DND-41 (cell line): ENCODE measurements at regions not wholly inside any gene's neighbourhood (a gene's known extent, or its start where the extent isn't known, plus 50 kb on each side); places are given as distances from the start of the nearest gene placed in this dataset.

Experiments
- CTCF ChIP-seq: IDR thresholded peaks from 2 replicates; pipeline ENCODE4 v1.5.1; 2012; ENCODE audit warnings: borderline replicate concordance, low read length, moderate library complexity, mild to moderate bottlenecking; ENCODE audit not compliant: poor library complexity, severe bottlenecking; ENCODE audit errors: extremely low read depth
- EZH2 ChIP-seq: IDR thresholded peaks from 3 replicates; pipeline ENCODE4 v1.6.1; 2012; ENCODE audit warnings: borderline replicate concordance, low read depth, mild to moderate bottlenecking, moderate library complexity, low read length, inconsistent platforms; ENCODE audit not compliant: severe bottlenecking

- TF ChIP-seq CTCF (no peak), EZH2 (no peak)
These were observed 61.7 kb upstream of the EPC2 start for GRCh38 chr2:148582679-148583511.
